KMS-11 (cell line): ENCODE measurements at regions not wholly inside any gene's neighbourhood (a gene's known extent, or its start where the extent isn't known, plus 50 kb on each side); places are given as distances from the start of the nearest gene placed in this dataset.

Experiments
- H2AFZ ChIP-seq: fragments of 200-600 bp; sonication (generic); 2 replicates; pipeline ENCODE4 v1.6.1; 2016; ENCODE audit warnings: antibody characterized with exemption, mixed run types, low read depth
- H3K27ac ChIP-seq: fragments of 200-600 bp; sonication (generic); 2 replicates; pipeline ENCODE4 v1.6.1; 2016; ENCODE audit warnings: mild to moderate bottlenecking, mixed run types
- H3K27me3 ChIP-seq: fragments of 200-600 bp; sonication (generic); 2 replicates; pipeline ENCODE4 v1.6.1; 2017; ENCODE audit warnings: mild to moderate bottlenecking, low read depth, mixed run types, moderate library complexity; ENCODE audit not compliant: insufficient read depth
- H3K36me3 ChIP-seq: fragments of 200-600 bp; sonication (generic); 2 replicates; pipeline ENCODE4 v1.6.1; 2017; ENCODE audit warnings: mild to moderate bottlenecking, mixed run types; ENCODE audit not compliant: insufficient read depth
- H3K4me1 ChIP-seq: fragments of 200-600 bp; sonication (generic); 2 replicates; pipeline ENCODE4 v1.6.1; 2016; ENCODE audit warnings: mild to moderate bottlenecking, low read depth, mixed run types; ENCODE audit not compliant: poor library complexity, severe bottlenecking
- H3K4me2 ChIP-seq: fragments of 200-600 bp; sonication (generic); 2 replicates; pipeline ENCODE4 v1.7.0; 2016; ENCODE audit warnings: mild to moderate bottlenecking, mixed run types
- H3K4me3 ChIP-seq: fragments of 200-600 bp; sonication (generic); IDR thresholded peaks from 2 replicates; pipeline ENCODE4 v1.6.1; 2017; ENCODE audit warnings: low read depth, low read length, mixed read lengths; ENCODE audit not compliant: insufficient read depth
- H3K79me2 ChIP-seq: fragments of 200-600 bp; sonication (generic); 2 replicates; pipeline ENCODE4 v1.6.1; 2016; ENCODE audit warnings: low read depth, mixed run types; ENCODE audit not compliant: insufficient read depth
- H3K9ac ChIP-seq: fragments of 200-600 bp; sonication (generic); 2 replicates; pipeline ENCODE4 v1.6.1; 2016; ENCODE audit warnings: mild to moderate bottlenecking, mixed run types
- H4K20me1 ChIP-seq: fragments of 200-600 bp; sonication (generic); 2 replicates; pipeline ENCODE4 v1.6.1; 2016; ENCODE audit warnings: mild to moderate bottlenecking, mixed run types; ENCODE audit not compliant: insufficient read depth
- CTCF ChIP-seq: fragments of 200-600 bp; sonication (generic); conservative IDR thresholded peaks from 2 replicates; pipeline ENCODE4 v1.6.1; 2017; ENCODE audit warnings: low read depth, mild to moderate bottlenecking, antibody characterized with exemption, low read length, moderate library complexity, mixed read lengths

GRCh38 chr18:8951491-8951890, 151.0 kb upstream of the NDUFV2 start:
- Histone ChIP-seq H3K4me3 (no peak overlapping the region), H2AFZ (no peak overlapping the region), H4K20me1 (no peaks in the 10 kb centered on the region), H3K4me1 (peaks cover 19% of the 10 kb centered on the region), H3K9ac (no peak overlapping the region), H3K36me3 (no peaks in the 10 kb centered on the region), H3K4me2 (no peak overlapping the region; the same call in 1 of the 2 replicates), H3K27ac (no peak overlapping the region), H3K27me3 (no peaks in the 10 kb centered on the region), H3K79me2 (no peaks in the 10 kb centered on the region)
- TF ChIP-seq CTCF: no peak

GRCh38 chr18:8952174-8952573, 150.3 kb upstream of the NDUFV2 start:
- H3K4me2 ChIP-seq: no peak overlapping the region; the same call in 1 of the 2 replicates

GRCh38 chr18:8952769-8953760, 149.4 kb upstream of the NDUFV2 start:
- no peaks in the 10 kb centered on the region for H3K27me3 ChIP-seq
- H3K36me3 ChIP-seq: no peaks in the 10 kb centered on the region
- no peak overlapping the region for H3K27ac ChIP-seq
- H3K9ac ChIP-seq: no peak overlapping the region
- no peak overlapping the region for H3K4me2 ChIP-seq
- H2AFZ ChIP-seq: no peak overlapping the region
- no peak overlapping the region for H3K4me3 ChIP-seq
- TF ChIP-seq CTCF: no peak
- no peaks in the 10 kb centered on the region for H3K79me2 ChIP-seq
- H3K4me1 ChIP-seq: peaks cover 19% of the 10 kb centered on the region
- no peaks in the 10 kb centered on the region for H4K20me1 ChIP-seq

More at GRCh38 chr18:8952174-8952573, 150.3 kb upstream of the NDUFV2 start:
- no peaks in the 10 kb centered on the region for H3K27me3 ChIP-seq
- no peak overlapping the region for H3K4me3 ChIP-seq
- no peak for TF ChIP-seq CTCF
- H3K4me1 ChIP-seq: peaks cover 19% of the 10 kb centered on the region
- no peak overlapping the region for H3K9ac ChIP-seq
- no peak overlapping the region for H2AFZ ChIP-seq
- H3K36me3 ChIP-seq: no peaks in the 10 kb centered on the region
- no peak overlapping the region for H3K27ac ChIP-seq
- H3K79me2 ChIP-seq: no peaks in the 10 kb centered on the region
- H4K20me1 ChIP-seq: no peaks in the 10 kb centered on the region

- no peak overlapping the region for H3K4me2 ChIP-seq
- H4K20me1 ChIP-seq: no peaks in the 10 kb centered on the region
- H3K4me1 ChIP-seq: no peaks in the 10 kb centered on the region
- H3K9ac ChIP-seq: no peak overlapping the region
- no peak overlapping the region for H2AFZ ChIP-seq
- TF ChIP-seq CTCF: no peak
- H3K79me2 ChIP-seq: no peaks in the 10 kb centered on the region
- H3K36me3 ChIP-seq: no peaks in the 10 kb centered on the region
- H3K27ac ChIP-seq: no peak overlapping the region
- H3K4me3 ChIP-seq: no peak overlapping the region
- no peaks in the 10 kb centered on the region for H3K27me3 ChIP-seq
These were observed 144.8 kb upstream of the NDUFV2 start for GRCh38 chr18:8957731-8958130.
